GM12878 (cell line): ENCODE measurements at regions not wholly inside any gene's neighbourhood (a gene's known extent, or its start where the extent isn't known, plus 50 kb on each side); places are given as distances from the start of the nearest gene placed in this dataset.
A peak's percentile ranks its signal among the peaks of the same experiment; 100 is the strongest.

Experiments
- ATAC-seq: fragments of 200-7000 bp; cut with Tn5 transposase; 3 replicates; pipeline ENCODE4 v1.9.1; 2020; ENCODE audit warnings: mild to moderate bottlenecking, moderate library complexity
- BruUV-seq: library from RNA; stranded (reverse); fragments of 400-500 nt; replicated peaks from 2 replicates; lab custom pipeline; 2021; lab: Mats Ljungman, UMichigan
- CTCF ChIA-PET: fragments of 300-600 bp; sonication (Branson Sonifier 250); formaldehyde crosslinking; extraction: SDS; loops from one replicate; lab custom pipeline; 2021; ENCODE audit warnings: inconsistent platforms; lab: Yijun Ruan, JAX
- POLR2A ChIA-PET: fragments of 350-600 bp; formaldehyde crosslinking; extraction: SDS; loops from one replicate; lab custom pipeline; 2021; ENCODE audit warnings: inconsistent platforms; lab: Charles Lee
- RAD21 ChIA-PET: fragments of 300-600 bp; sonication (Branson Sonifier 250); formaldehyde crosslinking; loops from one replicate; lab custom pipeline; 2023; ENCODE audit warnings: antibody characterized with exemption; ENCODE audit not compliant: unreplicated experiment; lab: Charles Lee
- SMC1A ChIA-PET: fragments of 300-600 bp; sonication (Branson Sonifier 250); formaldehyde crosslinking; loops from one replicate; lab custom pipeline; 2023; ENCODE audit not compliant: unreplicated experiment, uncharacterized antibody; lab: Charles Lee
- DNase-seq: peaks from one replicate; pipeline ENCODE4 v3.0.0-alpha.2; 2011; ENCODE audit warnings: low read depth, low spot score
- FAIRE-seq: peaks from 3 replicates; lab custom pipeline; 2011; peaks lifted over from hg19 to GRCh38; lab: Jason Lieb, UNC
- H2AFZ ChIP-seq: 2 replicates; pipeline ENCODE4 v1.6.0; 2011; ENCODE audit warnings: low read depth, low read length, control low read depth; ENCODE audit not compliant: control insufficient read depth
- H3K27ac ChIP-seq: 2 replicates; pipeline ENCODE4 v1.5.1; 2011; ENCODE audit warnings: control low read depth; ENCODE audit not compliant: control insufficient read depth, insufficient read depth
- H3K27me3 ChIP-seq, 2 experiments: replicated peaks in 1 of 2; 2 replicates each; pipeline versions ENCODE4 v1.6.0 to v1.6.1; 2011; ENCODE audit warnings: low read length in 1 of 2; ENCODE audit not compliant: control insufficient read depth in 2 of 2, insufficient read depth in 2 of 2
- H3K36me3 ChIP-seq, 2 experiments: 2 replicates each; pipeline ENCODE4 v1.5.1; 2011; ENCODE audit warnings: low read length in 1 of 2; ENCODE audit not compliant: control insufficient read depth in 2 of 2, insufficient read depth in 2 of 2
- H3K4me1 ChIP-seq: 2 replicates; pipeline ENCODE4 v1.6.1; 2011; ENCODE audit warnings: mild to moderate bottlenecking, low read length, moderate library complexity, mixed read lengths; ENCODE audit not compliant: control insufficient read depth, insufficient read depth
- H3K4me2 ChIP-seq: 2 replicates; pipeline ENCODE4 v1.6.0; 2011; ENCODE audit warnings: control low read depth; ENCODE audit not compliant: control insufficient read depth, insufficient read depth
- H3K4me3 ChIP-seq: fragments of 200-600 bp; sonication (generic); 2 replicates; pipeline ENCODE4 v1.5.1; 2016
- H3K79me2 ChIP-seq: 2 replicates; pipeline ENCODE4 v1.6.0; 2011; ENCODE audit warnings: low read length; ENCODE audit not compliant: control insufficient read depth, insufficient read depth
- H3K9ac ChIP-seq: 2 replicates; pipeline ENCODE4 v1.8.0; 2011; ENCODE audit warnings: low read length, control low read depth, mixed read lengths; ENCODE audit not compliant: control insufficient read depth, insufficient read depth
- H3K9me3 ChIP-seq: replicated peaks from 3 replicates; pipeline ENCODE4 v1.5.1; 2011; ENCODE audit warnings: mild to moderate bottlenecking, low read length; ENCODE audit not compliant: control insufficient read depth, insufficient read depth
- H4K20me1 ChIP-seq: 2 replicates; pipeline ENCODE4 v1.6.0; 2011; ENCODE audit not compliant: control insufficient read depth, insufficient read depth
- BACH1 ChIP-seq: fragments of 450-650 bp; IDR thresholded peaks from 2 replicates; pipeline ENCODE4 v1.6.1; 2017; ENCODE audit warnings: mild to moderate bottlenecking, borderline replicate concordance
- CEBPB ChIP-seq, 2 experiments: fragments of 150-350 bp in 1 of 2; IDR thresholded peaks; 2 replicates each; pipeline ENCODE4 v1.6.1; 2012 to 2014; ENCODE audit warnings: low read depth in 2 of 2, low read length in 2 of 2, borderline replicate concordance in 1 of 2, inconsistent platforms in 1 of 2
- DPF2 ChIP-seq: fragments of 450-650 bp; IDR thresholded peaks from 2 replicates; pipeline ENCODE4 v1.6.1; 2017; ENCODE audit warnings: mild to moderate bottlenecking
- EED ChIP-seq: sonication (generic); IDR thresholded peaks from 2 replicates; pipeline ENCODE4 v1.6.1; 2016; ENCODE audit warnings: antibody characterized with exemption, low read depth
- KLF5 ChIP-seq: fragments of 450-650 bp; IDR thresholded peaks from 2 replicates; pipeline ENCODE4 v1.6.1; 2014; ENCODE audit warnings: mild to moderate bottlenecking; ENCODE audit not compliant: partially characterized antibody
- PAX5 ChIP-seq: IDR thresholded peaks from 2 replicates; pipeline ENCODE4 v1.6.1; 2011; ENCODE audit warnings: low read depth, low read length, borderline replicate concordance
- POLR2AphosphoS5 ChIP-seq: IDR thresholded peaks from 2 replicates; pipeline ENCODE4 v1.6.1; 2011; ENCODE audit warnings: mild to moderate bottlenecking, low read length, inconsistent platforms
- RFX5 ChIP-seq: IDR thresholded peaks from 2 replicates; pipeline ENCODE4 v1.6.1; 2011; ENCODE audit warnings: low read depth, low read length, improper control_type of control experiment
- SPI1 ChIP-seq: IDR thresholded peaks from 2 replicates; pipeline ENCODE4 v1.6.1; 2011; ENCODE audit warnings: low read depth, mild to moderate bottlenecking, low read length, moderate library complexity, borderline replicate concordance; ENCODE audit not compliant: insufficient read depth
- SREBF2 ChIP-seq: IDR thresholded peaks from 2 replicates; pipeline ENCODE4 v1.6.1; 2012; ENCODE audit warnings: mild to moderate bottlenecking, low read length
- TCF7 ChIP-seq: IDR thresholded peaks from 2 replicates; pipeline ENCODE4 v1.6.1; 2014; ENCODE audit warnings: antibody characterized with exemption, borderline replicate concordance
- YBX1 ChIP-seq: fragments of 450-650 bp; IDR thresholded peaks from 2 replicates; pipeline ENCODE4 v1.6.1; 2016; ENCODE audit warnings: antibody characterized with exemption
- ZBTB33 ChIP-seq: fragments of 450-650 bp; IDR thresholded peaks from 2 replicates; pipeline ENCODE4 v1.6.1; 2017; ENCODE audit warnings: mild to moderate bottlenecking
- ZNF622 ChIP-seq: fragments of 450-650 bp; IDR thresholded peaks from 2 replicates; pipeline ENCODE4 v1.6.1; 2017; ENCODE audit warnings: mild to moderate bottlenecking, inconsistent platforms
- WGBS: methylation state at CpG from one replicate; pipeline ENCODE4 v1.1.6; 2016; ENCODE audit warnings: low lambda C conversion rate; ENCODE audit not compliant: insufficient replicate concordance, insufficient coverage; ENCODE audit errors: missing lambda C conversion rate; 5-methylcytosine and 5-hydroxymethylcytosine counted together
- in situ Hi-C: fragments of 300-500 bp; cut with MboI; formaldehyde crosslinking; loops from 9 replicates; pipeline ENCODE4 v1.14.3; 2018; ENCODE audit warnings: mixed read lengths
- intact Hi-C: fragments of 100-400 bp; cut with micrococcal nuclease; formaldehyde crosslinking; loops from one replicate; pipeline ENCODE4 v1.14.2; 2022; ENCODE audit not compliant: unreplicated experiment
- TF ChIP-seq, protein P1 (sequence below): IDR thresholded peaks from 2 replicates; pipeline ENCODE4 v1.6.1; 2011; ENCODE audit warnings: low read depth, mild to moderate bottlenecking, low read length, moderate library complexity, borderline replicate concordance; ENCODE audit errors: extremely low read depth

DNA sequence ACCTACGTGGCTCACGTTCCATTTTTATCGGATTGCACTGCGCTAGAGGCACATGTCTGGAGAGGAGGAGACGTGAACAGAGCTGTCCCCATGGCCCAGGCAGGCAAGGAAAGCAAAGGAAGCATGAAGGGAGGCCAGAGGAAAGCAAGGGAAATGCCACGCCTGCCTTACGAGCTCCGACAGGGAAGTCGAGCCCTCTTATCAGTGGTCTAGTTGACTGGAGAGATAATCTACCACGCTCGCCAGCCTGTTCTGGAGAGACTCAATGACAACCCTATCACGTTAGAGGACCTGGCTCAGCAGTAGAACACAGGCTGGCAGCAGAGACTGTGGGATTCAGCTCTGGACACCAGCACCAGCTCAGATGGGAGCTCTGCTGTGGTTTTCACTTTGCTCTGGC, 202.6 kb upstream of the ID2 start:
- no peaks in the 10 kb centered on the region; the same call in 2 of the 3 replicates for H3K9me3 ChIP-seq
- peaks cover 63% of the 10 kb centered on the region for H3K4me1 ChIP-seq
- SMC1A ChIA-PET = interaction anchor here (0.7 to 3.0 kb wide), 13 partner anchors 8 to 209 kb away, joined by 3 to 34 read pairs (median 3); partner anchors contain the start of gene ID2
- no peak overlapping the region for H3K4me3 ChIP-seq
- no peaks in the 10 kb centered on the region; a peak in 2 of 4 replicates for H3K36me3 ChIP-seq
- POLR2A ChIA-PET = interaction anchor here (1.1 to 6.6 kb wide), 6 partner anchors 10 to 202 kb away, joined by 4 to 73 read pairs (median 11); partner anchors contain the start of gene ID2
- H3K27ac ChIP-seq = no peak overlapping the region
- in situ Hi-C loops = loop anchor here (5.0 kb wide), 1 partner anchor 177 kb away; no protein-coding TSS in a partner anchor
- no peak for ATAC-seq
- H4K20me1 ChIP-seq = no peaks in the 10 kb centered on the region
- no peak overlapping the region for H3K9ac ChIP-seq
- DNase-seq = no peak
- no peak overlapping the region for H3K4me2 ChIP-seq
- H2AFZ ChIP-seq = no peak overlapping the region
- no TSS peak for BruUV-seq
- 87% methylated on average over 12 of the region's 12 CpGs for WGBS
- TF ChIP-seq SREBF2 = no peak
- TF ChIP-seq KLF5 = no peak
- no peak for TF ChIP-seq EED
- no peak for TF ChIP-seq ZNF622
- TF ChIP-seq POLR2AphosphoS5 = no peak
- no peaks in the 10 kb centered on the region for H3K27me3 ChIP-seq
- RAD21 ChIA-PET = interaction anchor here (0.6 to 3.2 kb wide), 14 partner anchors 10 to 1052 kb away, joined by 3 to 40 read pairs (median 12); partner anchors contain the start of gene ID2
- no peak for FAIRE-seq
- CTCF ChIA-PET = interaction anchor here (1.1 to 4.0 kb wide), 3 partner anchors 9 to 201 kb away, joined by 3 to 17 read pairs (median 10); no protein-coding TSS in a partner anchor
- peaks cover 2% of the 10 kb centered on the region for H3K79me2 ChIP-seq
- intact Hi-C loops = loop anchor here (2.0 to 5.0 kb wide), 4 partner anchors 64 to 1052 kb away; no protein-coding TSS in a partner anchor

- H3K4me3 ChIP-seq = no peak overlapping the region
- H3K27ac ChIP-seq = peak overlapping the region; percentile 35
- POLR2A ChIA-PET = interaction anchor here (0.6 to 6.6 kb wide), 8 partner anchors 10 to 200 kb away, joined by 3 to 73 read pairs (median 3); partner anchors contain the start of gene ID2
- no peaks in the 10 kb centered on the region; a peak in 2 of 4 replicates for H3K36me3 ChIP-seq
- DNase-seq (no peak), FAIRE-seq (no peak), ATAC-seq (0 out of 3 replicates have a peak, but pooled peaks have one; percentile 0)
- H4K20me1 ChIP-seq = no peaks in the 10 kb centered on the region
- RAD21 ChIA-PET = interaction anchor here (0.6 to 5.7 kb wide), 20 partner anchors 10 to 1053 kb away, joined by 3 to 155 read pairs (median 4); partner anchors contain the start of gene ID2
- CTCF ChIA-PET = interaction anchor here (1.0 to 4.0 kb wide), 12 partner anchors 9 to 1053 kb away, joined by 3 to 17 read pairs (median 6); partner anchors contain the start of gene ID2
- no peaks in the 10 kb centered on the region for H3K27me3 ChIP-seq
- intact Hi-C loops (loop anchor here (2.0 to 10.0 kb wide), 4 partner anchors 102 to 756 kb away; no protein-coding TSS in a partner anchor), in situ Hi-C loops (no loop called here)
- 47% methylated on average over 5 of the region's 5 CpGs for WGBS
- no TSS peak for BruUV-seq
- SMC1A ChIA-PET = interaction anchor here (0.7 to 5.8 kb wide), 24 partner anchors 9 to 1053 kb away, joined by 3 to 121 read pairs (median 5); partner anchors contain the start of gene ID2
- peak overlapping the region; percentile 80 for H3K4me2 ChIP-seq
- H3K79me2 ChIP-seq = peaks cover 16% of the 10 kb centered on the region
- peaks cover 51% of the 10 kb centered on the region for H3K4me1 ChIP-seq
- no peaks in the 10 kb centered on the region for H3K9me3 ChIP-seq
- no peak overlapping the region for H2AFZ ChIP-seq
- H3K9ac ChIP-seq = peak overlapping the region; percentile 11; the same call in 1 of the 2 replicates
- TF ChIP-seq PAX5 = no peak
- TF ChIP-seq SREBF2 = no peak
- TF ChIP-seq BACH1 = no peak
- no peak for TF ChIP-seq DPF2
- no peak for TF ChIP-seq YBX1
- TF ChIP-seq CEBPB (IDR thresholded peaks at IDR 0.05; ENCODE audit: borderline replicate concordance in 1 of 2, low read depth in 2 of 2, low read length in 2 of 2) = no peak
- peak; percentile 27; the same call in 1 of the 2 replicates for TF ChIP-seq SPI1
- TF ChIP-seq, protein P1, sequence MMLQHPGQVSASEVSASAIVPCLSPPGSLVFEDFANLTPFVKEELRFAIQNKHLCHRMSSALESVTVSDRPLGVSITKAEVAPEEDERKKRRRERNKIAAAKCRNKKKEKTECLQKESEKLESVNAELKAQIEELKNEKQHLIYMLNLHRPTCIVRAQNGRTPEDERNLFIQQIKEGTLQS = no peak
- no peak for TF ChIP-seq ZBTB33
- TF ChIP-seq TCF7 = no peak
- 0 out of 2 replicates have a peak, but pooled peaks have one; percentile 10 for TF ChIP-seq RFX5
Observed at GRCh38 chr2:8480915-8481314, 200.9 kb upstream of the ID2 start.
